Amniotic epithelial cell (primary cell): ENCODE measurements at regions not wholly inside any gene's neighbourhood (a gene's known extent, or its start where the extent isn't known, plus 50 kb on each side); places are given as distances from the start of the nearest gene placed in this dataset.
"Not testable (repeated sequence)": the region's sequence is repeated elsewhere in the genome, so short reads cannot be mapped to it uniquely, and the experiment has no call there.

ENCODE experiments used
- DNase-seq: peaks from one replicate; pipeline ENCODE4 v3.0.0-alpha.2; 2010; ENCODE audit warnings: low read depth

DNA sequence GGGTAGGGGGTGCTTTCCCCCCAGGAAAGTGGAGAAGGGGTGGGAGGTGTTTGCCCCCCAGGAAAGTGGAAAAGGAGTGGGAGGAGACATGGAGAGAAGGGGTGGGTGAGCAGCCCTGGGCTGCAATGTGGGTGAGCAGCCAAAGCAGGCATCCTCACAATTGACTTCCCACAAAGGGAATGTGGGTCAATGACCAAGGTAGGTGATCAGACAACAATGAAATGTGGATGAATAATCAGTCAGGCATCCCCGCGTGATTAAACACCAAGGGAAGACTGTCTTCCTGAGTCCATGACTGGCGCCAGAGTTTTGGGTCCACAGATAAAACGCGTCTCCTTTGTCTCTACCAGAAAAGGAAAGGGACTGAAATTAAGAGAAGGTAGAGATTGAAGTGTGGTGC lies 558.8 kb downstream of the ADGRL2 start:
- not testable (repeated sequence) for DNase-seq

DNA sequence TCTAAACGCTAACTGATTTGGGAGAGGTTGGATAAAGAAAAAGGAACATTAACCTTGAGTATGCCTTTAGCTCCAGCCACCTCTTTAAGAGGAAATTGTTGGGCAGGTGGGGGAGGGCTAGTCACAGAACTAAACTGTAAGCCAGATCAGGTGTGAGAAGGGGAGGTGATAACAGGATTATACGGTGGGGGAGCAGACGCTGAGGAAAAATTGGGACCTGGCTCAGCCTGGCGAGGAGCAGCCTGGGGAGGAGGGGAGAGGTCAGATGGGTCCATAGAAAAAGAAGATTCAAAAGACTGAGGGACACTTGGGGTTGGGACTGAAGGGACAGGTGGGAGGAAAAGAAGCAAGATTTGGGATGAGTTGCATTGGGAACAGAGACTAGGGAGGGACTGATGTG lies 558.0 kb downstream of the ADGRL2 start:
- not testable (repeated sequence) for DNase-seq

DNA sequence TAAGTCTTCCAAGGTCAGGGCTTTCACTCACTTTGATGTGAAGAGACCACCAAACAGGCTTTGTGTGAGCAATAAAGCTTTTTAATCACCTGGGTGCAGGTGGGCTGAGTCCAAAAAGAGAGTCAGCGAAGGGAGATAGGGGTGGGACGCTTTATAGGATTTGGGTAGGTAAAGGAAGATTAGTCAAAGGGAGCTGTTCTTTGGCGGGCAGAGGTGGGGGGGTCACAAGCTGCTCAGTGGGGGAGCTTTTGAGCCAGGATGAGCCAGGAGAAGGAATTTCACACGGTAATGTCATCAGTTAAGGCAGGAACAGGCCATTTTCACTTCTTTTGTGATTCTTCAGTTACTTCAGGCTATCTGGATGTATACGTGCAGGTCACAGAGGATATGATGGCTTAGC lies 553.8 kb downstream of the ADGRL2 start:
- not testable (repeated sequence) for DNase-seq

DNA sequence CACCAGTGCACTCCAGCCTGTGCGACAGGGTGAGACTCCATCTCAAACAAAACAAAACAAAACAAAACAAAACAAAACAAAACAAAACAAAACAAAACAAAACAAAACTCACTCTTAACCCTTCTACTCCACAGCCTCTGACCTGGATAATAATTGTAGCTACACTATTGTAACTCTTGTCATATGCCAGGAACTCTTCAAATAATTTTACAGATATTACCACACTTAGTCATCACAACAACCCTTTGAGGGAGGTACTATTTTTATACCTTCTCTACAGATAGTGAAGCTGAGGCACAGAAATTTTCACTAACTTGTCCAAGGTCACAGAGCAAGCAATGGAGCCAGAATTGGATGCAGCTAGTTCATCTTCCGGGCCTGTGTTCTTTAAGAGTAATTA lies 547.8 kb downstream of the ADGRL2 start:
- DNase-seq, result no peak

DNA sequence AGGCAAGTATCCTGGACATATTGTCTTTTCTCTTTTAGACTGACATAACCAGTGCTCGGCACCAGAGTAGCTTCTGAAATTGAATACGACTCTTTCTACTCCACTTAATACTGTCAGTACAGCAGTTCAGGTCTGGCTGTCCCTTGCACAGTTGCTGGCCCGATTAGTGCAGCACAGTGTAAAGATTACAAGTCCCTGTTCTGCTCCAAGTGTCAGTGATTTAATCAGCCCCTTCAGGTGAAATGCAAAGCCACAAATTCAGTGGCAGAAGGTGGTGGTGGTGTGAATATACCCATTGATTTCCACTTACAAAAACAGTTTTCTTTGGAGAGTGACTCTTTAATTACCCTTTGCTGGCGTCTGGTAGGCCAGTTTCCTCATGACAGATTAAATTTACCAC lies 545.4 kb downstream of the ADGRL2 start:
- no peak for DNase-seq

DNA sequence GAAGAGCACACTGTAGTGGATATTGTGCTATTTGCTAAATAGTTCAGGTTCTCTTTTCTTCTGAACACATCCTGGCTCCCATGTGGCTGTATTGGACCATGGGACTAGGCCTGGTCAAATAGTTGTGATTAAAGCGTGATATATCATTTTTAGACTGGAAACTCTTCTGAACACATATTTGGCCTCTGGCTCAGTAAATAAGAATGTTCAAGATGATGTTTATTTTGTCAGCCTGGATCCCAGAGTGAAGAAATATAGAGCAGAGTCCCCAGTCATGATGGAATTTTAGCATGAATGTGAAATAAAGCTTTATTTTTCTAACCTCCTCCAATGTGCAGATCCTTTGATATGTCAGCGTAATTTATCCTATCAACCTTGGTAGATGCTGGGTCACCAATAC lies 542.6 kb downstream of the ADGRL2 start:
- DNase-seq, result no peak

DNA sequence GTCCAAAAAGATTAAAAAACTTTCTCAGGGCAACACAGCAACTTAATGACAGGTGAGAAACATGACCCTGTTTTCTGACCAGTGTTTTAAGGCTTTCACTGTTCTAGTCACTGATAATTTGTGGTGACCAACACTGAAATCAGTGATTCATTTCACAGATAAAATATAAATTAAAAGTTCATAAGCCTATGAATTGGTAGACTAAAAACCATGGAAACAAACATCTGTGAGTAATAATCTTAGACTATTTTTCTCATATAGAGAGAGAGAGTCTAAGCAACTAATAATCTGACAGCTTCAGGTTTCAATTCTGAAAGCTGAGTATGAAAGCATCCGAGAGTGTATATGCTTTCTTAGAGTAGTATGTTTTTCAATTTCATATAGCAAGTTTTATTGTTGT lies 536.9 kb downstream of the ADGRL2 start:
- no peak for DNase-seq

DNA sequence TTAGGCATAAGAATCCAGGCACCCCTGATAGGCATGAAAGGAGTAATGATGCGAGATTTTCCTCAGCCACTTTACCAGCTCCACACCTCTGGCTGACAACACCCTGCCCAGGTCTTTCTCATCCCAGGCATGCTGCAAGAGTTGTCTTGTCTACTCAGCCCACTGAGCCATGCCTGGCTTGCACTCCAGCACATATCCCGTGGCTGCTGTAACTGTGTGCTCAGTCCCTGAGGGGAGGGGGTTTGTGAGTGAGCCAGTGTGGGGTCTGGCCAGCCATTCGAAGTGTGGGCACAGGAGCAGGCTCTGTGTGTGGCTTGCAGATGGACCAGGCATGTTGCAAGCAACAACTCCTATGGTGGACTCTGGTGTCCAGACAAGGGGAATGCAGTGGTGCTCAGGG lies 529.6 kb downstream of the ADGRL2 start:
- DNase-seq, result no peak

DNA sequence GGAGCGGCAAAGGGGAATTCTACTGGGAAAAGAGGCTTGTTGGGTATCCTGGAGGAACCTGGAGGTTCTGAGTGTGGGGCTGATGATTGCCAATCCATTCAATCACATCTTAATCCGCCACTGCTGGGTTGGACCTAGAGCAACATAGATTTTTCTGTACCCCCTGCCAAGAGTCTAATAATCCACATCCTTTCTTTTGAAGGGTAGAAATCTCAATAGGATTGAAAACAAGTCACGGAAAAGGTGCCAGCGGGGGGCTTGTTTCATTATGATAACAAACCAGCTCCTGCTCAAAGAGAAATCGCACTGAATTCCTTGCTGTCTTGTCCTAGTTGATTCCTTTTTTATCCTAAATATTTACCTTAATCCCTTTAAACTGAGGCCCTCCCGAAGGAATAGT lies 528.5 kb downstream of the ADGRL2 start:
- DNase-seq, result no peak

DNA sequence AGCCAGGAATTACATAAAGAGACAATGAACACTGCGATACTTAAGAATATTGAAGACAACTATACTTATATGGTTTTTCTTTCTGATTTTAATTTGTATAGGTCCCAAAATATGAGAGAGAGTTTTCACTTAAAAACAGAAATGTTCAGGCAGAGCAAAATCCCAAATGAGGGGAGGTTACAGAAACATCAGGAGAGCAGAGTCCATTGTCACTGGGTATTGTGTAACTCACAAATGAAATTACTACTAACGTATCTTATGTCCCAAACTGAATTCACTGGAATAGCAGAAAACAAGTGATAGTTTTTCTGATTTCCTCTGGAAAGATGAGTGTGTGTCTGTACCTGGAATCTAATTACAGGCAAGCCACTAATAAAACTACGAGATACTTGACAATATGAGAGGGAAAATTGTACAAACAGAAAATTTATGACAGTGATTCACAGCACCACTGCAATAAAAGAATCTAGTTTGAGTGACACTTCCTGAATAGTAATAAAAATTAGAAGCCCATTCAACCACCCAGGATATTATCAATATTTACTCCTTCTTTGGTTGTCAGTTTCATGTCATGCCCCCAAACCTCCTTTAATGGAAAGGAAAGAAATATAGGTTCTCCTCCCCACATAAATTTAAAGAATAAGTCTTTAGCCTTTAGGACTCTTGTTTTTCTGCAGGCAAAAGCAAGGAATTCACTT lies 522.6 kb downstream of the ADGRL2 start:
- DNase-seq, result no peak

DNA sequence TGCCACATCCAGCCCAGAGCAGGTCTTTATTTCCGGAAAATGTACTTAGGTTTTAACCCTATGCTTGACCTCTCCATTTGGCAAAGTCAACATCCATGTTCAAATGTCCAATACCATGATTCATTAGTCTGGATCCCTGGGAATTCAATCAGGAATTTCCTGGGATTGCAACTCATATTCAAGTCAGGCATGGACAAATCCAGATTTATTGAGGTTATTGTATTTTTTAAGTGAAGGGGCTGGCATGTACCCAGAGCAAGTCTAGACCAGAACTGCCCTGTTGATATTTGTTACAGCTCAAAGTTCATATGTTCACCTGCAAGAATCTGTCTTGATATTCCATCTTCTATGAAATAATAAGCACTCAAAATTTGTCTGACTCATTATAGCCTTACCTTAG lies 521.1 kb downstream of the ADGRL2 start:
- no peak for DNase-seq

DNA sequence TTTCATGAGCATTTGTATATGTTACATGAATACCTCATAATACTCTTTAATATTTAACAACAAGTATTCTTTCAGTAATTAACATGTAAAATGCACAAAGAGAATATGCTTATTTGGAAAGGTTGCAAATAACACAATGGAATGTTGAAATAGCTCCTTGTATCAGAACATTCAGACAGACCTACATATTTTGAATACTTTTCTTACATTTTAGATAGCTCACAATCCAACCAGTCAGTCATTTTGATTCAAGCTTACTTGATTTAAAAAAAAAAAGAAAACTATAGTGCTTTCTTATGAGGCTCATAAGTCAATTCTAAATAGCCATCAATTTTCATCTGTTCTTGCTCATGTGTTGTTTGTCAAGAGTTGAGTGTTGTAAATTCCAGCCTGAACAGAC lies 518.8 kb downstream of the ADGRL2 start:
- DNase-seq, result no peak

DNA sequence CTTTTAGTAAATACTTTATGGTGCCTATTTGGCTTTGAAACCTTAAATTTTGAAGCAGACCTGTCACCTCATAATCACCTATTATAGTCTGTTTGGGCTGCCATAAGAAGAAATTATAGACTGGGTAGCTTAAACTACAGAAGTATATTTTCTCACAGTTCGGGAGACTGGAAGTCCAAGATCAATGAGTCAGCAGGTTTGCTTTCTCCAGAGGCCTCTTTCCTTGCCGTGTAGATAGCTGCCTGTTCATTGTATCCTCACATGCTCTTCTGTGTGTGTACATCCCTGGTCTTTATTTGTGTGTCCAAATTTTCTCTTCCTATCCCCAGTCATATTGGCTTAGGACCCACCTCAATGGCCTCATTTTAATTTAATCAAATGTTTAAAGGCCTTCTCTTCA lies 518.2 kb downstream of the ADGRL2 start:
- DNase-seq, result no peak

DNA sequence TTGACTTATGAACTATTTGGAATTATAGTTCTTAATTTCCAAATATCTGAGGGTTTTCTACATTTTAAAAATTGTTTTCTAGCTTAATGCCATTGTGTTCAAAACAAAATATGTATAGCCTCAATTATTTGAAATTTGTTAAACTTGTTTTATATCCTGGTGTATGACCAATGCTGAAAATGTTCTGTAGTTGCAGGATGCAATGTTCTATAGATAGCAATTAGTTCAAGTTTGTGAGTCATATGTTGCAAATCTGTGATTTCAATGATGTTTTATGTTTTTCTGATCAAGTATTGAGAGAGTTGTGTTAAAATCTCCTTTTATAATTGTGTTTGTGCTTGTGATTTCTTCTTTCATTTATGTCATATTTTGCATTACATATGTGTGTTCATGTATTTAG lies 517.5 kb downstream of the ADGRL2 start:
- DNase-seq, result no peak

DNA sequence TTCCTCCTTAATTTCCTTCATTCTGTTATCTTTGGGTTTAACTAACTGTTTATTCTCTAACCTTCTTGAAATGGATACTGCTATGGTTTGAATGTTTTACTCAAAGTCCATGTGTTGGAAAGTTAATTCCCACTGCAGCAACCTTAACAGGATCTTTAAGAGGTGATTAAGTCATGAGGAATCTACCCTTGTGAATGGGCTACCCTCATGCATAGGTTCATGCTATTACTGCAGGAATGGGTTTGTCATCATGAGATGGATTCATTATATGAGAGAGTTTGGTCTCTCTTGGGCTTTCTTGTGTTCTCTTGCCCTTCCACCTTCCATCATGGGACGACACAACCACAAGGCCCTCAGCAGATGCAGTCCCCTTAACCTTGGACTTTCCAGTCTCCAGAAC lies 516.9 kb downstream of the ADGRL2 start:
- DNase-seq, result no peak

DNA sequence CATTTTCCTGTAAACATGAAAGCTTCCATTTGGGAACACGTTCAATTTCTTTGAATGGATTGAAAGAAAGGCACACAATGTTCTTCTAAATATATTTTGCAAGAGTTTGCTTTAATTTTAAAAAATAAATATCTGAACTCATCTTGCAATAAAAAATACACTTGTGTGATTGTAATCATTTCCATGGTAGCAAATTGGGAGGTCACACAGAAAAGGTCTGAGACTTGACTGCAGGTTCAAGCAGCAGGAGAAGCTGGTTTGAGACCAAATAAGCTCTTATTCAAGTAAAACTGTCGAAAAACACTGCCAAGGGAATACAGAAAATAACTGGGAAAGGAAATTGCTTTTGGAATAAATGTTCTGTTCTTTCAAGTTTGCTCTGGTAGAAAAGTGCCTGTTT lies 498.9 kb downstream of the ADGRL2 start:
- no peak for DNase-seq

DNA sequence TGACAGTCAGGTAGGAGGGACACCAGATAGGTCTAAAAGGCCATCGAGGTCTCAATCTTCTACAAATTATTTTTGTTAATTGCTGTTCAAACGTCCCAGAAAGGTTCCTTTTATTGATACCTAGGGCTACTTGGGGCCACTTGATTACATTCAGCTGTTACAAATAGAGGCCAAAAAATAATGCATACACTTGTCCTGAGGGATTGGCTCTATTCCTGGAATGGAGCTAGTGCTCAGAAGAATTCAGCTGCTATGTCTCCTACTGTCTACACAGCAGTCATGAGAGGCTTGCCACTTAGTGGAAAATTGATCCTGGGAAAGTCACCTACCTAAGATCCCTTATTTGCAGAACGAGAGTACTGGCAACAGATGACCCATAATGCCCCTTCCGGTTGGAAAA lies 498.3 kb downstream of the ADGRL2 start:
- DNase-seq, result no peak

DNA sequence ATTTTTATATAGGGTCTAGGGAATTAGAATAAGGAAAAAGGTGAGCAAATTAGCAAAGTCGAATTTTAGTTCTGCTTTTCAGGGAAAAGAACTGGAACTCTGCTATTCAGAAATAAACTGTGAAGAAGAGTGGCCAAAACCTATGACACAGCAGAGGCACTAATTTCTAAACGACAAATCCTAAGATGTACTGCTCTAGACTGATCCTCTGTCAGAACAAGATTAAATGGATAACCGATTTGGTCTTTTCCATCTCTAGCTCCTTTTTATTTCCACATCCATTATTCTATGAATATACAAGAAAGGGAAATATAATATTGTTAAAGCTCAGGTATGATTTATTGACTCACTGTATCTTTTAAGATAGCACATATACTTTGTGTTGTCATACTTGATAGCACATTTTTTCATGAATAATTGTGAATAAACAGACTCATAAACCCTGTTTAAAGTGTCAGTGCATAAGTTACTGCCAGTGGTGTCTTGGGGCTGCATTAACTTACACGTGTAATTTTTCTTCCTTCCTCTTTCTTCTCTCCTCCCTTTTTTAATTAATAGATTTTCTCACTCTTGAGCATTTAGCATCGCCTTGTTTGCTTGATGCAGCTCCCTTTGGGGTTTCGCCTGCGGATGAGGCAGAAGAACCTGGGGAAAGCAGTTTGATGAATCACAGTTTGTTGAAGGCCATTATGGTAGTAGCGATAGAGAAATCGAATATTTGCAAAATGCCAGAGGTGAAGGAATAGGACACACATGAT lies 496.6 kb downstream of the ADGRL2 start:
- no peak for DNase-seq

DNA sequence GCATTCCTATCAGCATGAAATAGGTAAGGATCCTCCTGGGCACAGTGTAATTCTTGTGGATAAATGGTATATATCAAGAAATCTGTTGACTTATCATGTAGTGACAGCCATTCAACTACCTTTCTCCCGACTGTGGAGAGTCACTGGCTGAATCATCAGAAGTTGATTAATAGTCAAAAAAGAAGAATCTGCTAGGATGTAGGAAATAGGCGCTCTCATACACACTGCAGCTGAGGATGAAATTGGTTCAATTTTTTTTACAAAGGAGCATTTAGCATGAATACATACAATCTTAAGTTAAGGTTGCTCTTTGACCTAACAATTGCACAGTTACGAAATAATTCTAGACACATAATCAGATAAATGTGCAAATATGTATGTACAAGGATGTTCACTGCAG lies 486.8 kb downstream of the ADGRL2 start:
- no peak for DNase-seq

DNA sequence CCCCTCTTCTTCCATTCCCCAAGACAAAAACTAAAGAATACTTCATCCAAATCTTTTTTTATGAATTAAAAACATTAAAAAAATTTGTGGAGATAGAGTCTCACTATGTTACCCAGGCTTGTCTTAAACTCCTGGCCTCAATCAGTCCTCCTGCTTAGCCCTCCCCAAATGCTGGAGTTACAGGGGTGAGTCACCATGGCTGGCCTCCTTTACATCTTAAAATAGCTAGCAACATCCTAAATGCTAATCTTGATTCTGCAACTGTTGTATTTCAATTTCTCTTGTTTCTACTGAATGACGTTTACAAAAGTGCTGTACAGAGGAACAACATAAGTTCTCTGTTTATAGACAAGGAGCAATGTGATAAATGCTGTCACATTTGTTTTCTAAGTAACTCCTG lies 483.5 kb downstream of the ADGRL2 start:
- no peak for DNase-seq

DNA sequence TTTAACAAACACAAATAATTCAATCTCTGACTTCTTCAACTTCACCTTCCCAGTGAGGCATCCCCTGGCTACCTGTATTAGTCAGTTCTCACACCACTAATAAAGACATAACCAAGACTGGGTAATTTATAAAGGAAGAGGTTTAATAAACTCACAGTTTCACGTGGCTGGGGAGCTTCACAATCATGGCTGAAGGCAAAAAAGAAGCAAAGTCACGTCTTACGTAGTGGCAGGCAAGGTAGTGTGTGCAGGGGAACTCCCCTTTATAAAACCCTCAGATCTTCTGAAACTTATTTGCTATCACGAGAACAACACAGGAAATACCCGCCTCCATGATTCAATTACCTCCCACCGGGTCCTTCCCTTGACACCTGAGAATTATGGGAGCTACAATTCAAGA lies 478.5 kb downstream of the ADGRL2 start:
- no peak for DNase-seq

DNA sequence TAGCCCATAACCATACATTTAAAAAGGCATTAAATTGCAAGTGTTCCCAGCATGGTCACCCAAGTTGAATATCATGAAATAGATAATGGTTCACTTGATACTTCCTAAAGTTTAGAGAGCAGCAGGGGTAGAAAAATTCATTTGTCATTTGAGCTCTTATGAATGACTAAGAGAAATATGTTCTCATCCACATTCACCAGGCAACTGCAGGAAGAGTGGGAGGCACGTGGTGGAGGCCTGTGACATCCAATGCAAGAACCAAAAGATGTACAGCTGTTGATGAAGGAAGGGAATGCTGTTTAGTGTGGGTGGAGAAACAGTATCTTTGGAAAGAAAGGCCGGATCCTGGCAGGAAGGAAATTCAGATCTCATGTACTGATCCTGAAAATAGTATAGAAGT lies 473.1 kb downstream of the ADGRL2 start:
- no peak for DNase-seq

DNA sequence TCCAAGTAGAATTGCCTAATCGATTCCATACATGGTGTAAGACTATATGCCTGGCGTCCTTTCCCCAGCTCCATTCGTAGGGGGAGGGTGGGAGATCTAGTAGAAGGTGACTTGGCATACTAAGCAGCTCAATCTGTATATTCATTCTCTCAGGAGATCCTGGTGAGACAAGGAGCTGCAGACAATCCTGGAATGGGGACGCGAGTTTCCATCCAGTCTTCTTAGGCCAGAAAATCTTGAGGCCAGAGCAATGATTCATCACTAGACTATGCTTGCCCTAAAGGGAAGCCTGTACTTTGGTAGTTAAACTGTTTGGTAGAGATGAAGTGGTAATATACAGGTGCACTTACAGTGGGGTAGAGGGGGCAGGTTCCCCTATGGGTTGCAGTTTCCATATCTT lies 468.7 kb downstream of the ADGRL2 start:
- DNase-seq, result no peak

DNA sequence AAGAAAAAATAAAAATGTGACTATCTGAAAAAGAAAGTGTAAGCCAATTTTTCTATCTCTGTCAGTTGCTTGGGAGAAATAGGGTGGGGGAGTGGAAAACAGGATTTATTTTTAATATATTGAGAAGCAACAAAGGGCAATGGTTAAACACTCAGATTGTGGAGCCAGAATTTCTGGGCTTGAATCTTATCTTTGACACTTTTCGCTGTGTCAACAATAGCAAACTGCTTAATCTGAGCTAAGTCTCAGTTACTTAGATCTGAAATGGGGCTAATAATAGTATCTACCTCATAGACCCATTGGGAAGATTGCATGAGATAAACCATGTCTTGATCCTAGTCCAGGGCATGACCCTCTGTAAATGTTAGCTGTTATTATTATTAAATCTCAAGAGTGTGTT lies 468.1 kb downstream of the ADGRL2 start:
- no peak for DNase-seq
